OCI-LY3 (cell line): ENCODE measurements at regions not wholly inside any gene's neighbourhood (a gene's known extent, or its start where the extent isn't known, plus 50 kb on each side); places are given as distances from the start of the nearest gene placed in this dataset.
"Not testable (repeated sequence)": the region's sequence is repeated elsewhere in the genome, so short reads cannot be mapped to it uniquely, and the experiment has no call there.

Experiments used
- H2AFZ ChIP-seq: fragments of 200-600, 300-600 bp; shearing (Covaris generic); 2 replicates; pipeline ENCODE4 v1.6.0; 2014; ENCODE audit warnings: antibody characterized with exemption, low read depth, low read length
- H3K27ac ChIP-seq: fragments of 200-600, 300-600 bp; sonication (generic); 2 replicates; pipeline ENCODE4 v1.5.1; 2014; ENCODE audit warnings: mild to moderate bottlenecking, low read length, moderate library complexity, mixed read lengths
- H3K27me3 ChIP-seq: fragments of 200-600, 300-600 bp; sonication (generic); 2 replicates; pipeline ENCODE4 v1.6.1; 2014; ENCODE audit warnings: low read depth, low read length, mixed read lengths
- H3K36me3 ChIP-seq: fragments of 200-600, 300-600 bp; sonication (generic); replicated peaks from 2 replicates; pipeline ENCODE3; 2014; ENCODE audit warnings: low read depth, low read length, mixed read lengths
- H3K4me1 ChIP-seq: fragments of 300-600, 200-600 bp; sonication (generic); 2 replicates; pipeline ENCODE4 v1.6.1; 2014; ENCODE audit warnings: low read length, mixed read lengths
- H3K4me2 ChIP-seq: fragments of 200-600, 300-600 bp; sonication (generic); 2 replicates; pipeline ENCODE4 v1.6.1; 2014; ENCODE audit warnings: low read length, mixed read lengths
- H3K4me3 ChIP-seq: fragments of 300-600, 200-600 bp; sonication (generic); 2 replicates; pipeline ENCODE4 v1.5.1; 2014; ENCODE audit warnings: antibody characterized with exemption, mild to moderate bottlenecking, low read length, moderate library complexity
- H3K79me2 ChIP-seq: fragments of 300-600, 200-600 bp; shearing (Covaris generic); 2 replicates; pipeline ENCODE4 v1.6.1; 2014; ENCODE audit warnings: mild to moderate bottlenecking, low read length, mixed read lengths
- H3K9ac ChIP-seq: fragments of 300-600, 200-600 bp; shearing (Covaris generic); 2 replicates; pipeline ENCODE4 v1.6.0; 2014; ENCODE audit warnings: mild to moderate bottlenecking, low read length, moderate library complexity
- H3K9me3 ChIP-seq: fragments of 200-600, 300-600 bp; shearing (Covaris generic); 2 replicates; pipeline ENCODE4 v1.6.1; 2014; ENCODE audit warnings: low read length, mixed read lengths; ENCODE audit not compliant: insufficient read depth
- H4K20me1 ChIP-seq: fragments of 200-600, 300-600 bp; sonication (generic); 2 replicates; pipeline ENCODE4 v1.6.1; 2016; ENCODE audit warnings: low read length, mixed read lengths; ENCODE audit not compliant: insufficient read depth
- EZH2phosphoT487 ChIP-seq: fragments of 200-600 bp; shearing (Covaris generic); IDR thresholded peaks from 2 replicates; pipeline ENCODE4 v1.6.1; 2018; ENCODE audit warnings: antibody characterized with exemption, mixed run types, low read depth
- TF ChIP-seq, protein P1 (sequence below): fragments of 200-600, 300-600 bp; sonication (generic); IDR thresholded peaks from 2 replicates; pipeline ENCODE4 v1.5.1; 2014; ENCODE audit warnings: antibody characterized with exemption, low read length, low read depth

DNA sequence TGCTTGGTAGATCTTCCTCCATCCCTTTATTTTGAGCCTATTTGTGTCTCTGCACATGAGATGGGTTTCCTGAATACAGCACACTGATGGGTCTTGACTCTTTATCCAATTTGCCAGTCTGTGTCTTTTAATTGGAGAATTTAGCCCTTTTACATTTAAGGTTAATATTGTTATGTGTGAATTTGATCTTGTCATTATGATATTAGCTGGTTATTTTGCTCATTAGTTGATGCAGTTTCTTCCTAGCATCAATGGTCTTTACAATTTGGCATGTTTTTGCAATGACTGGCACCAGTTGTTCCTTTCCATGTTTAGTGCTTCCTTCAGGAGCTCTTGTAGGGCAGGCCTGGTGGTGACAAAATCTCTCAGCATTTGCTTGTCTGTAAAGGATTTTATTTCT is 72.4 kb downstream of the HNRNPD start:
- not testable (repeated sequence) for H3K27ac ChIP-seq, H4K20me1 ChIP-seq, H3K9me3 ChIP-seq, H2AFZ ChIP-seq, H3K79me2 ChIP-seq, H3K36me3 ChIP-seq, H3K9ac ChIP-seq, H3K4me3 ChIP-seq, H3K27me3 ChIP-seq, H3K4me2 ChIP-seq, H3K4me1 ChIP-seq

DNA sequence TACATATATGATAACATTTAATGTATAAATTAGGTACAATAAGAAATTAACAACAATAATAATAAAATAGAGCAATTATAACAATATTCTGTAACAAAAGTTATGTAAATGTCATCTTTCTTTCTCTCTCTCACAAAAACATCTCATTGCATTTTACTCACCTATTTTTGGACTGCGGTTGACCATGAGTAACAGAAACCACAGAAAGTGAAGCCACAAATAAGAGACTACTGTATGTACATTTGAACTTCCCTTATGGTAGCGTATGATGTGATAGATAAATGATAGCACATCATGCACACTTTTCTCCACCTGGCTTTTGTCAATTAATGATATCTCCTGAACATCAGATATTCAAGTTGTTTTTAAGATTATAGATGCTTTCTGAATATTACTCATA is 80.5 kb downstream of the HNRNPD start:
- TF ChIP-seq EZH2phosphoT487: no peak
- TF ChIP-seq, protein P1, sequence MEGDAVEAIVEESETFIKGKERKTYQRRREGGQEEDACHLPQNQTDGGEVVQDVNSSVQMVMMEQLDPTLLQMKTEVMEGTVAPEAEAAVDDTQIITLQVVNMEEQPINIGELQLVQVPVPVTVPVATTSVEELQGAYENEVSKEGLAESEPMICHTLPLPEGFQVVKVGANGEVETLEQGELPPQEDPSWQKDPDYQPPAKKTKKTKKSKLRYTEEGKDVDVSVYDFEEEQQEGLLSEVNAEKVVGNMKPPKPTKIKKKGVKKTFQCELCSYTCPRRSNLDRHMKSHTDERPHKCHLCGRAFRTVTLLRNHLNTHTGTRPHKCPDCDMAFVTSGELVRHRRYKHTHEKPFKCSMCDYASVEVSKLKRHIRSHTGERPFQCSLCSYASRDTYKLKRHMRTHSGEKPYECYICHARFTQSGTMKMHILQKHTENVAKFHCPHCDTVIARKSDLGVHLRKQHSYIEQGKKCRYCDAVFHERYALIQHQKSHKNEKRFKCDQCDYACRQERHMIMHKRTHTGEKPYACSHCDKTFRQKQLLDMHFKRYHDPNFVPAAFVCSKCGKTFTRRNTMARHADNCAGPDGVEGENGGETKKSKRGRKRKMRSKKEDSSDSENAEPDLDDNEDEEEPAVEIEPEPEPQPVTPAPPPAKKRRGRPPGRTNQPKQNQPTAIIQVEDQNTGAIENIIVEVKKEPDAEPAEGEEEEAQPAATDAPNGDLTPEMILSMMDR: no peak
- H3K27ac ChIP-seq: no peak overlapping the region
- no peak overlapping the region for H2AFZ ChIP-seq
- no peaks in the 10 kb centered on the region for H3K9me3 ChIP-seq
- H3K4me1 ChIP-seq: peaks cover 9% of the 10 kb centered on the region
- peak overlapping the region; percentile 24; the same call in 1 of the 2 replicates for H3K4me2 ChIP-seq
- no peak overlapping the region for H3K9ac ChIP-seq
- H3K4me3 ChIP-seq: no peak overlapping the region
- no peaks in the 10 kb centered on the region for H3K27me3 ChIP-seq
- H4K20me1 ChIP-seq: no peaks in the 10 kb centered on the region
- H3K36me3 ChIP-seq: no peaks in the 10 kb centered on the region
- H3K79me2 ChIP-seq: no peaks in the 10 kb centered on the region

DNA sequence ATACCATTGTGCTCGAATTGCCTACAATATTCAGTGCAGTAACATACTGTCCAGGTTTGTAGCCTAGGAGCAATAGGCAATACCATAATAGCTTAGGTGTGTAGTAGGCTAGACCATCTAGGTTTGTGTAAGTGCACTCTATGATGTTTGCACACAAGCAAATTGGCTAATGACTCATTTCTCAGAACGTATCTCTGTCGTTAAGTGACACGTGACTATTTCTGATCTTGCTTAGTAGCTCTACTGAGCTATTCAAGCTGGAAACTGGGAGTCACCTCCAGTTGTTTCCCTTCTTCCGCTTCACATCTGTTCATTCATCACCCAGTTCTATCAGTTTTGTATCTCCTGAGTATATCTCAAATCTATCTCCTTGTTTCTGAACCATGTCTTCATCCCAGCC is 86.1 kb downstream of the HNRNPD start:
- Histone ChIP-seq H3K27me3 (peaks cover 26% of the 10 kb centered on the region), H3K9ac (no peak overlapping the region), H3K27ac (no peak overlapping the region), H3K4me2 (no peak overlapping the region), H3K4me3 (no peak overlapping the region), H3K79me2 (no peaks in the 10 kb centered on the region), H3K4me1 (peaks cover 18% of the 10 kb centered on the region), H3K36me3 (no peaks in the 10 kb centered on the region), H4K20me1 (no peaks in the 10 kb centered on the region), H3K9me3 (no peaks in the 10 kb centered on the region), H2AFZ (no peak overlapping the region; the same call in 1 of the 2 replicates)
- no peak for TF ChIP-seq EZH2phosphoT487
- TF ChIP-seq, protein P1: no peak

DNA sequence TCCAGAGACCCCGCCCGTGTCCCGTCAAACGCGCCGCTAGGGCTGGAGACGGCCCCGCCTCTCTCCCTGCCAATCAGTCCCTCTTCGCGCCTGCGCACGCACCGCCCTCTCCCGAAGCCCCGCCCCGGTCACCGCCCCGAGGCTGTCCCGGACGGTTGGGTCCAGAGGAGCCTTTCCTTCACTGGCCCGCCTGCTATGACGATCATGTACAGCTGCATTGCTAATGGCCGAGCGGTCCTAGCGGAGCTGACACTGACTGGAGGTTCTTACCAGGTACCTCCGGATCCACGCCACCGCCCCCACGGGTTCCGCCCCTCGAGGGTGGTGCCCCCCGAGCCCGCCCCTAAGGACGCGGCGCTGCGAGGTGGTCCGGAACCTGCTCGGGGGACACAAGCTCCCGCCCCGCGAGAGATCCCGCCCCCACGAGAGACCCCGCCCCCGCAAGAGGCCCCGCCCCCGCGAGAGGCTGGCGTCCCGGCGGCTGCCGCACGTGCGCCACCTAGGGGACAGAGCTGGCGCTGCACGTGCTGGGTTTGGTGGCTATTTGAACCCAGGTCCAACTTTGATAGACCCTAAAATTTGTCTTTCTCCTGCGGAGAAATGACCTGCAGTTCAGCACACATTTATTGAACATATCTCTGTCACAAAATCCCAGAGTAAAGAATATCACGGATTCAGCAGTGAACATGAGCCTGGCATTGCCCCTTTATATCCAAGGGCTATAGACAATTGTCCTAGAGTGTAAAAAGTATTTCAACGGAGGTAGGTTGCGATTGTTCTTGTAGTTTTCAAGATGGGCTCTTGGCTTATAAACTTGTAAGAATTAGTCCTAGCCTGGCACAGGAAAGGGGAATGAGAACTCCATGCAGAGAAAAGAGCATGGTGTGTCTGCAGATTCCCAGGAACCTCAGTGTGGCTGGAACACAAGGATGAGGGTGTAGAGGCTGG is 88.7 kb downstream of the HNRNPD start:
- Histone ChIP-seq H3K27me3 (peaks cover 34% of the 10 kb centered on the region), H3K4me3 (peak overlapping the region; percentile 79), H2AFZ (peak overlapping the region; percentile 98), H3K27ac (0 out of 2 replicates have a peak overlapping the region, but pooled peaks have one; percentile 16), H3K36me3 (no peaks in the 10 kb centered on the region), H3K79me2 (no peaks in the 10 kb centered on the region), H4K20me1 (no peaks in the 10 kb centered on the region), H3K9me3 (no peaks in the 10 kb centered on the region), H3K9ac (peak overlapping the region; percentile 67), H3K4me1 (peaks cover 18% of the 10 kb centered on the region), H3K4me2 (peak overlapping the region; percentile 93)
- TF ChIP-seq, protein P1: peak; percentile 82
- no peak for TF ChIP-seq EZH2phosphoT487
